Fibroblast of skin of right quadriceps (primary cell): ENCODE measurements at regions not wholly inside any gene's neighbourhood (a gene's known extent, or its start where the extent isn't known, plus 50 kb on each side); places are given as distances from the start of the nearest gene placed in this dataset.
A peak's percentile ranks its signal among the peaks of the same experiment; 100 is the strongest.
"Not testable (repeated sequence)": the region's sequence is repeated elsewhere in the genome, so short reads cannot be mapped to it uniquely, and the experiment has no call there.

Source experiments
- DNase-seq: peaks from one replicate; pipeline ENCODE4 v3.0.0-alpha.2; 2013

DNA sequence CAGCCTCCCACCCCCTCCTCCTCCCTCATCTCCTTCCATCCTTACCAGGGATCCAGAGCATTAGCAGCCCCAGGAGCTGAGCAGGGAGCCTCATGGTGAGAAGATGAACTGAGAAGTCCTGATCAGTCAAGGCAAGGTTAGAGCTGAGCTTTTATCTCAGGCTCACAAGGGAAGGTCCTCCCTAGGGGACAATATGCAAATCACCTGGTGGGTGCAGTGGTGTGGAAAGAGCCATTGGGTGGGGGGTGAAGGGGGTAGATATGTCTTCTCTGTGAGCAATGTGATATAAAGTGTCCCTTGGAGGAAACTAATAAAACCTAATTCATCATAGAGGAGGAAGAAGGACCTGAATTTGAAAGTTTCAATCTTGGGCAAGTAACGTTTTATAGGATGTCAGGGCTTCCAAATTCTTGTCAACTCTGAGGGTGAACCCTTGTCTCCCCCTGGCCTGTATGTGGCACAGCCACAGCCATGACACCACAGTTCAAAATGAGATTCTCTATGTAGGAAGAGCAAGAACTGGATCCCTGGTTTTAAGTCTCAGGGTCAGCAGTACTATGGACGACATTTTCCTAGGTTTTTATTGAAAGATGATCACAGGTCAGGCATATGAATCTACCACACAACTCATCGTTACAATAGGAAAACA is 543.5 kb downstream of the RPIA start:
- DNase-seq = not testable (repeated sequence)

DNA sequence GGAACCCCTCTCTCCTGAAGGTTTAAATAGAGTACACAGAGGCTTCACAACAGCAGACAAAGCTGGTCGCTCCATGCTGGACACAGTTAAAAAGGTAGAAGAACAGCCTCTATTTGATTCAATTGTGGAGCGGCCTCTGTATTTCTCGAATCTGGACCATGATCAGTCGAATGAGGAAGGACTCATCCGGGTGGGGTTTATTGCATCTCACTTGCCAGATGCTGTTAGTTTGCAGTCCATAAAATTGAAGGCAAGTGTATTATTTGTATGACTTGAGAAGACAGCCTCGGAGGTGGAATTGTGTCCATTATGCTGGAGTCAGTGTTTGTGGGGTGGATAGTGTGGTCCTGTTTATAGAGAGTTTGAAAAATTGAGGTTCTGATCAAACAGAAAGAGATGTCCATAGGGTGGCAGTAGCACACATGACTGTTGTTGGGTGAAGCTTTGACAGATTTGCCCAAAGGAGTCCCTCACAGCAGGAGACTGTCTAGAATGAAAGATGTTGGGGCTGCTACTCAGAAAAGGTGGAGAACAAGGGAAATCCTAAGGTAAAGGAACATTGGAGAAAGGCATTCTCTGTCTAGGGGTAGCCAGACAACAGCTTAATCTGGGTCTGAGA is 545.5 kb downstream of the RPIA start:
- DNase-seq = not testable (repeated sequence)

DNA sequence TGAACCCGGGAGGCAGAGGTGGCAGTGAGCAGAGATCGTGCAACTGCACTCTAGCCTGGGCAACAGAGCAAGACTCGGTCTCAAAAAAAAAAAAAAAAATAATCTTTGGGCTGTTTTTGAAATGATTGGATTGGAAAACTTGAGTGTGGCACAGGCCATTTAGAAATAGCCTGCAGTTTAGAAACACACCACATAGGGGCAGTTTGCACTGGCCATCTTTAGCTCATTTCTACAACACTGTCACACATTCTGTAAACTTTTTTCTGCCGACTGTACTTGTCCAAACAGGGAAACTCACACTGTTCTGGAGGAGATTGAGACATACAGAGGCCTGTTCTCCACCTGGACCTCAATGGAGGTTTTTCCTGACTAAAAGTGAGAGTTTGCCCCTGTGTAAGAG is 546.3 kb downstream of the RPIA start:
- not testable (repeated sequence) for DNase-seq

DNA sequence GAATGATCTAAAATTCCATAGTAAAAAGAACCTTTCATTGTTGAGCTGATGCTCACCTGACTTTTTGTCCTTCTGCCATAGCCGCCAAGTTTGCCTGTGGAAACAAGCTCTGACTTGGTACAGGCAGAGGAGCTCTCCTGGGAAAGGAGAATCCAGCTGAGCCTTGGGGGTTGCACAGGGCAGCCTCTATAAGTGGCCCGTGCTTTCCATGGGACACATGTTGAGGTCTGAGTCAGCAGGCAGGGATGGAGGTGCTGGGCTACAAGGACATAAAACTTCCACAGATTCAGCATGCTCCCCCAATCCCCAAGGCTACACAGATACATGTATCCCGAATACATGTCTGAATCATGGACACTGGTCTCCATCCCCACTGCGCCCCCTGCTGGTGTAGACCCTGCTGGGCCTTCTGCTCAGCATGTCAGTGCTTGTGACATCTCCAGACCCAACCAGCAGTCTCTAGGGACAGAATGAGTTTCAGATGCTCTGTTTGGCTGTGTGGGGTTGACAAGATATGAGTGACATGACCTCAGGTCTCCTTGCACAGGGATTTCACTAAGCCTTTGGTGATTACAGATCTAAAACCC is 551.7 kb downstream of the RPIA start:
- DNase-seq = not testable (repeated sequence)

DNA sequence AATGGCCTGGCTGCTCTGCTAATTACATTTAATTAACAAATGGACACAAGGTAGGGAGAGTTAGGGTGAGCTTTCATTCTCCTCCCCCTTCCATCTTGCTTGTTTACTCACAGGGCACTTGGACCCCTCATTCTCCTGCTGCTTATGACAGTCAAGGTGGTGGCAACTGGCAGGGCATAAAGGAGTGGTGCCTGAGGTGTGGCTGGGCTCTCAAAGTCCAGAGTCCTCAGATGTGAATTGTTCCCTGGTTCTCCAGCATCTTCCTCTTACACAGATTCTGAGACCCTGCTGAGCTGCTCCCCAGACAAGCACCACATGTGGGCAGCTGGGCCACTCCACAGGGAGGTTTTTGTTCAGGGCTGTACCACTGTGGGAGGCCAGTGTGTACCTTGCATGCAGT is 552.9 kb downstream of the RPIA start:
- DNase-seq = not testable (repeated sequence)

DNA sequence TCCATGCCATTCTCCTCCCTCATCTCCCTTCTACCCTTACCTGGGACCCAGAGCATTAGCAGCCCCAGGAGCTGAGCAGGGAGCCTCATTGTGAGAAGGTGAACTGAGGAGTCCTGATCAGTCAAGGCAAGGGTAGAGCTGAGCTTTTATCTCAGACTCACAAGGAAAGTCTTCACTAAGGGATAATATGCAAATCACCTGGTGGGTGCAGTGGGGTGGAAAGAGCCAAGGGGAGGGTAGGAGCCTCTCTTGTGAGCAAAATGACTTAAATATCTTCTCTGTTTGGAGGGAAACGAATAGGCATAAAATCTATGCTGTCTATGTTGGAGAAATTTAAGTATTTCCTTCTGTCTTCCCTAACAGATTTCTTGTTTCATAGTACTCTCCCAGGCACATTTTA is 554.0 kb downstream of the RPIA start:
- not testable (repeated sequence) for DNase-seq

DNA sequence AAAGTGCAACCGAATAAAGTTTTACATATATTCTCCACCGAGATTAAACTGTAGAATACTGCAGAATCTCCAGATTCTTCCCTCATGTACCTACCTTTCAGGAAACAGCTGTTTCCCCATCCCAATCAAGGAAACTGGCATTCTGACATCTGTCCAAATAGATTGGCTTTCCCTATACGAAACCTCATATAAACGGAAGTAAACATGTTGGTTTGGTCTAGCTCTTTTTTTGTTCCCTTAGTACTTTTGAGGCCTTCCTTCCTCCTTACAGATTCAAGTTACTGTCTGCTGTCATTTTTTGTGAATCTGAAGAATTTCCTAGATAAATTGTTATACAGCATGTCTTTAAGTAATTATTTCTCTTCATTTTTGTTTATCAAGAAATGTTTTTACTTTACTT is 554.6 kb downstream of the RPIA start:
- DNase-seq = not testable (repeated sequence)

DNA sequence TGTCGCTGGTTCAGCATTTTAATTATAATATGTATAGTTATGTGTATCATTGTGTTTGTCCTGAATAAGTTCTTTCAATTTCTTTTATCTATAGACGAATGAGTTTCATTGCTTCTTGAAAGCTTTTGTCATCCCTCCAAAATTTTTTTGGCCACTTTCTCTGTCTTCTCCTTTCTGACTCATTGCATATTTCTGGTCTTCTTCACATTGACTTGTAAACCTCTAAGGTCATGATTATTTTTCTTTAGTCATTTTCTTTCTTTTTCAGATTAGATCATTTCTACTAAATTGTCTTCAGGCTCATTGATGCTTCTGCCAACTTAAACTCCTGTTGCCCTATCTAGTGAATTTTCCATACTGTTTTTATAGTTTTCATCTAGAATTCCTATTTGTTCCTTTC is 555.1 kb downstream of the RPIA start:
- peak; percentile 46 for DNase-seq

DNA sequence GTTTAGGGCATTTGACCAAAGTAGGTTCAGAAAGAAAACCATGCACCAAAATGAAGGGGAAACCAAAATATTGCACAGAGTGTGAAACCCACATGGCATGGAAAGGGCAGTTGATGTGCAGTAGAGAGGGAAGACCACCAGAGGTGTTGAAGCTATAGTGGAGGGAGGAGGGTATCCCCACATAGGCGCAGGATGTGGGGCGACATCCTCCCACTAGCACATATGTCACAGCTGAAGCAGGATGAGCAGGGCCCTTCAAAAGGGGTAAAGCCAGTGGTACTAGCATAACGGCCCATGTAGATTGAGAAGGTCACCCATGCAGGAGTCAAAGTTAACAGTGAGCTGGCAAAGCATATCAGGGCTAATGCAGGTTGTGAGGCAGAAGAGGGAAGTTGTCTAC is 563.5 kb downstream of the RPIA start:
- DNase-seq = not testable (repeated sequence)

DNA sequence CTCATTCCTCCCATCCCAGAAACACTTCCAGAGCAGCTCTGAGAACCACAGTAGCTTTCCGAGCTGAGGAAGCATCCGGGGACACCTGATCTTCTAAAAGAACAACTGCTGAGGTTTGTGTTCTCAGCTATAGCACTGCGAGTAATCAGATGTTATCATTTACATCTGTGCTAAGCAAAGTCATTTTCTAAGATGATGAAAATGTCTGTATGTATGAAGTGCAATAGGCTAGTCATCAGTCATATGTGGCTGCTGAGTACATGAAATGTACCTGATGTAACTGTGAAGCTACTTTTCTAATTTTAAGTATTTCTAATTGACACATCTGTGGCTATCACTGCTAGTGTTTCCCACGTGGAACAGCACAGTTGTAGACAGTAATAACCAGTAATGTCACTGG is 582.0 kb downstream of the RPIA start:
- DNase-seq = not testable (repeated sequence)

DNA sequence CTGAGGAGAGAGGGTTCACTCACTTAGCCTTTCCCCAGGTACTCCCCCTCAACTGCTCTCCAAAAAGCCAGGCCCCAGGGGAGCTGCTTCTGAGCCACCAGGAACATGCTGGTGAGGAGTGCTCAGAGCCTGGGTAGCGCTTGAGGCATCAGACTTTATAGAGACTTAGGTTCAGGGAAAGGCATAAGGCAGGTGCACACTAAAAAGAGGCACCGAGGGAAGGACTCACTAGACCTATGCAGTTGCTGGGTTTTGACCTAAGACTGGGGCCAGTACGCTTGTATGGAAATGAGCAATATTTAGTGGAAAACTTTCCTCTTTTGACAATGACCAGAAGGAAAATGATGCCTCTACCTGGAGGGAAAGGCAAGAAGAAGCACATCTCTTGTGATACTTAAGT is 589.1 kb downstream of the RPIA start:
- DNase-seq = not testable (repeated sequence)

DNA sequence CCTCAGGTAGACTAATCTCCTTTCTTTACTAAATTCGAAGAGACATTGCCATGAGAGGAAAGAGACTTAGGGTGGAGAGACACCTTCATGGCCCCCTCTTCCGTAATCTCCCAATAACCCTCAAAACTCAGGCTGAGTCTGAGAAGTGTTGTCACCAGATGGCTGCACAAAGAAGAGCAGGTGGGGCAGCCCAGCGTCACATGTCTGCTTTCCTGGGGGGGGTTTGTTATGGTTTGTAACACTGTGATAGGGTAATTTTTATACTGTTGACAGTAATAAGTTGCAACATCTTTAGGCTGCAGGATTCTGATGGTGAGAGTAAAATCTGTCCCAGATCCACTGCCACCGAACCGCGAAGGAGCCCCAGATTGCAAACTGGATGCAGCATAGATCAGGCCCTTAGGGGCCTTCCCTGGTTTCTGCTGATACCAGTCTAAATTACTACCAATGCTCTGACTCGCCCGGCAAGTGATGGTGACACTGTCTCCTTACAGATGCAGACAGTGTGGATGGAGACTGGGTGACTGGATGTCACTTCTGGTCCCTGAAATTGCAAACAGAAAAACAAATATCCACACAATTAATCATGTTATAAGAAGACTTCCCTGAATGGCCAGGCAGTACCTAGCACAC is 595.1 kb downstream of the RPIA start:
- not testable (repeated sequence) for DNase-seq

DNA sequence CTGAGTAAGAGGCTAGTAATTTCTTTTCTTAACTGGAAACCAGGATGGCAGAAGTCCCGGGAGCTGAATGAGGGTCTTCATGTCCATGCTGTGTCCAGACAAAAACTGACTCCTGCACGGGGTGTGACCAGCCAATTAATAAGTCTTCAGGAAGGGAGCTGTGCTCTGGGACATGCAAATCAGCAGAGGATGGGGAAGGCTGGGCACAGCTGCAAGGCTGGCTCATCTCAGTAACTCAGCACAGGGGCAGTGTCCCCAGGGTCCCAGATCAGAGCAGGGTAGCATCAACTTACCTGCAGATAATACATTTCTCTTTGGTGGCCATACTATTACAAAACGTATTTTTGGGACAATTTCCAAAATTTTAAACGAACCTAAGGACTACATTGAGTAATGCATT is 595.6 kb downstream of the RPIA start:
- not testable (repeated sequence) for DNase-seq

DNA sequence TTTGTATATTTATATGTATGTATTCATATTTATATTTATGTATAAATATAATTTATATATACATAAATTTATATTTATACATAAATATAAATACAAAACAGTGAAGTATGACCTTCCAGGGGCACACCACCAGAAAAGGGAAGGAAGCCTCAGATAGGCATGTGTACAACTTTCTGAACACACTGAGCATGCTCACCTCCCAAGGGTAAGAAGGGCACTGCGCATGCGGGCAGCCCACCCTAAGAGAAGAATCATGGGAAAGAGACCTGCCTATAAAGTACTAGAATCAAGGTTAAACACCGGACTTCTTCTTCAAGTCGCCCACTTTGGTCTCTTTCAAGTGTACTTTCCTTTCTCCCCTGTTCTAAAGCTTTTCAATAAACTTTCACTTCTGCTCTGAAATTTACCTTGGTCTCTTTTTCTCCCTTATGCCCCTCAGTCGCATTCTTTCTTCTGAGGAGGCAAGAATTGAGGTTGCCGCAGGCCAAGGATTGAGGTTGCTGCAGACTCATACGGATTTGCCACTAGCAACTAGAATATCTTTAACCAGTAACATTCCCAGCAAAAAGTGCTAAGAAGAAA is 600.3 kb downstream of the RPIA start:
- DNase-seq = not testable (repeated sequence)

DNA sequence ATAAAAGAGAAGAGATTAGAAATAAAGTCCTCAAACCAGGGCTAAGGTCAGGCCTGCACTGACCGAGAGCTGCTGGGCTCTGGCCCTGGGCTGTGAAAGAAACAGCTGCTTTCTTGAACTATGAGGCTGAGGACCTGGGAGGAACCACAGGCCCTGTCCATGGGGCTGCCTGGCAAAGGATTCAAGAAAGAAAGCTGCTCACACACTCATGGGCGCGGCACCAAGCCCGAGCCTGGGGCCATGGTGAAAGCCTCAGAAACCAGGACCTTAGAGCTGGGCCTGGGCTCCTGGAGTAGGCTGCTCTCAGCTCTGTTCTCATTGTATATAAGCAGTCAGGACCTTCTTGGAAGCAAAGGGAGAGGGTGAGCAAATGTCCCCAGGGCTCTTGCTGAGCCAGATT is 601.9 kb downstream of the RPIA start:
- DNase-seq = not testable (repeated sequence)

DNA sequence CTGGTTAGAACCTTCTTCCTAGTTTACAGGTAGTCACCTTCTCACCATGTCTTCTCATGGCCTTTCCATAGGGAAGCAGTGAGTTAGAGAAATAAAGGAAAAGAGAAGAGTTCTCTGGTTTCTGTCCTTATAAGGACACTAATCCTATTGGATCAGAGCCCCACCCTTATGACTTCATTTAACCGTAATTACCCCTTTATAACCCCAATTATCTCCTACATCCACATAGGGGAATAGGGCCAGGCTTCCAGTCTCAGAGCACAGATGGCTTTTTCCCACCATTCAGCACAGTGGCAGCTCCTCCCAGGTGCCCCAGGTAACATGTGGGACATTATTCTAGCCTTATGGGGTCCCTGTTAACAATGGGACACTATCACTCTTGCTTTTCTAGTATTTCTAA is 602.9 kb downstream of the RPIA start:
- DNase-seq = not testable (repeated sequence)

DNA sequence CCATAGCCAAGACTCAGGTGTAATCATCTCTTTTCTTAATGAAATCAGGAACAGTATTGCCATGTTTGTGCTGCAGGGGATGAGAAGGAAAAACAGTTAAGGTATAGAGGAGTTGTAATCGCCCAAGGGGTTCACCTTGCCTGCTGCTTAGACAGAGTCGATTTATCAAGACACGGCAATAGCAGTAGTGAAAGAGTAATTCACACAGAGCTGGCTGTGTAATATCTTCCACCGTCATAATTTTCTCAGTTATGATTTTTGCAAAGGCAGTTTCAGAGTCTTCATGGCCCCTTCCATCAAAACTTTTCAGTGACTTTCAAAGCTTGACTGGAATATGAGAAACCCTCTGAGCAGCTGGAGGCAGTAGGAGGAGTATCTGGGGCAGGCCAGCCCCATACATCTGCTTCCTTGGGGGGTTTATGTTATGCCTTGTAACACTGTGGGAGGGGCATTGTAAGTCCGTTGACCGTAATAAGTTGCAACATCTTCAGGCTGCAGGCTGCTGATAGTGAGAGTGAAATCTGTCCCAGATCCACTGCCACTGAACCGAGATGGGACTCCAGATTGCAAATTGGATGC is 605.4 kb downstream of the RPIA start:
- not testable (repeated sequence) for DNase-seq

DNA sequence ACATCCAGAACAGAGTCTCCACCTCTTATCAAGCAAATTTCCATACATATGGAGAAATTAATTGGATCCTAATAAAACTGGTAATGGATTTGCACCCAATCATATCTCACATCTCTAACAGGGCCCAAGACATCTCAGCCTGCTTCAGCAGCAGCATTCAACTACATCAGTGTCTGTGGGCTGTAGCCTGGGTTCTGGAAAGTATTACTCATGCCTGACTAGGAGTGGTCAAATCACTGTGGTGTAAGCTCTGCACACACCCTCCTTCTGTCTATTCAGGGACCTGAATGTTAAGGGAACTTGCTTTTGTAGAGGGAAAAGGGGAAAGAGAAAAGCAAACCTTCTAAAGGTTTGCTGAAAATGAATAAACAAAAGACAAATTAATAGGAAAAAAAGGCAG is 607.7 kb downstream of the RPIA start:
- not testable (repeated sequence) for DNase-seq

DNA sequence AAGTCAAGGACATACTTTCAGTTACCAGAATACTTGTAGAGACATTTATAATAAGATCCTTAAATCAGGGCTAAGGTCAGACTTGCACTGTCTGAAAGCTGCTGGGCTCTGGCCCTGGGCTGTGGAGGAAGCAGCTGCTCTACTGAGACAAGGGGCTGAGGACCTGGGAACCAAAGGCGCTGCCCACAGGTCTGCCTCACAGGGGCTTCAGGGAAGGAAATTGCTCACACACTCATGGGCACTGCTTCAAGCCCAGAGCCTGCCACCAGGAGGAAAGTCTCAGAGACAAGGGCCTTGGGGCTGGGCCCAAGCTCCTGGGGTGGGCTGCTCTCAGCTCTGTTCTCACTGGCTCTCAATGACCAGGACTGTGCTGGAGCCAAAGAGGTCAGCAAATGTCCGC is 614.1 kb downstream of the RPIA start:
- DNase-seq = not testable (repeated sequence)

DNA sequence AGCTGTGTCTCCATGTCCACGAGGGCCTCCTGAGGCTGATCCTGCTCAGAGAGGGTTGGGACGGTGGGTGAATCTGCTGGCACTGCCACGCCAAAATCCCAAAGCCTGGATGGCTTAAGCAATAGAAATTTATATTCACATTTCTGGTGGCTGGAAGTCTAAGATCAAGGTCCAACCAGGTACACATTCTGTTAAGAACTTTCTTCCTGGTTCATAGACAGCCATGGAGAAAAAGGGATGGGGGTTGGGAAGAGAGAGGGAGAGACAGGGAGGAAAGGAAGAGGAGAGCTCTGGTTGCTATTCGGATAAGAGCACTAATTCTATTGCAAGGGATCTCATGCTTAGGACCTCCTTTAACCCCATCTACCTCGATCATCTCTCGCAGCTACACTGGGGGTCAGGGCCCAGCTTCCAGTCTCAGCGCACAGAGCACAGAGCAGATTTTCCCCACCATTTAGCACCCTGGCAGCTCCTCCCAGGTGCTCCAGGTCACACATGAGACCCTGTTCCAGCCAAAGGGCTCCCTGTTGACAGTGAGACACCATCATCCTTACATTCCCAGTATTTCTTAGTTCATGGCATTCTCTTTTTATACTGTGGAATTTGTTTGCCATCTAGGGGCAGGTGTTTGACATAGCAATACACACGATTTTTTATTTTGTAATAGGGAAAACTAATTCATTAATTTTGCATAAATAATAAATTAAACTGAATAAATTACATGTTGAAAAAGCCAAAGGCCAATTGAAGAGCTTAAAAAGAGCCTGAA is 615.6 kb downstream of the RPIA start:
- DNase-seq = not testable (repeated sequence)

DNA sequence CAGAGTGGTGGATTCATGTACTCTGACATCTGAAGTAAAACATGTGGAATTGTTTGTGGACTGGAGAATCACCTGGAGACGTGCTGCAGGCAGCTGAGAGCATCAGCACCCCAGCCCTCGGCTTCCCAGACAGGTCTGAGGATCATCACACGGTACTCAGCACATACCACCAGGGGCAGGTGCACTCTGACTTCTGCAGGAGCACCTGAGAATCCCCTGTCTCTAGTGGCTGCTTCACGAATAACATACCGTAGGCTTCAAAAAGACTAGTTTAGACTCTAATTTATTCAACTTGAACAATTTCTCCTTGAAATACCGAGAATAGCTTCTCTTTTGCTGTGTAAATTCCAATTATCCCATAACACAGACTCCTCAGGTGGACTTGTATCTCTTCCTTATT is 627.5 kb downstream of the RPIA start:
- DNase-seq = not testable (repeated sequence)

DNA sequence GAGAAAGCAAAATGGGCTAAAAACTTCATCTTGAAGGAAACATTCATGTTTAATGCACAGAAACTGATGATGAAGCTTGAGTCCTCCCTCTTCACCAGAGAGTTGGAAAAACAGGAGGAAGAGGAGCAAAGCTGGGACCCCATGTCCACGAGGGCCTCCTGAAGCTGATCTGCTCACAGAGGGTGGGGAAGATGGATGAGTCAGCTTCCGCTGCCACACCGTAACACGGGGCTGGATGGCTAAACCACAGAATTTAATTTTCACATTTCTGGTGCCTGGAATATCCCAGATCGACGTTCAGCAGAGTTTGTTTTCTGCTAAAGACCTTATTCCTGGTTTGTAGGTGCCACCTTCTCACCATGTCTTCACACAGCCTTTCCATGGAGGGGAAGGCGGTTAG is 634.4 kb downstream of the RPIA start:
- DNase-seq = not testable (repeated sequence)
